MCF 10A (cell line): ENCODE measurements at regions not wholly inside any gene's neighbourhood (a gene's known extent, or its start where the extent isn't known, plus 50 kb on each side); places are given as distances from the start of the nearest gene placed in this dataset.

ENCODE experiments used
- BruUV-seq: library from RNA; stranded (reverse); fragments of 400-500 nt; replicated peaks from 2 replicates; lab custom pipeline; 2021; lab: Mats Ljungman, UMichigan
- CTCF ChIA-PET: fragments of 300-600 bp; sonication (Branson Sonifier 250); formaldehyde crosslinking; extraction: SDS; loops from one replicate; lab custom pipeline; 2021; ENCODE audit warnings: antibody characterized with exemption, inconsistent platforms; lab: Yijun Ruan, JAX
- POLR2A ChIA-PET: fragments of 300-600, 350-650 bp; sonication (Branson Sonifier 250); formaldehyde crosslinking; extraction: SDS; loops from one replicate; lab custom pipeline; 2020; ENCODE audit warnings: antibody characterized with exemption, inconsistent platforms; lab: Yijun Ruan, JAX
- DNase-seq: peaks from one replicate; pipeline ENCODE4 v3.0.0-alpha.2; 2018; ENCODE audit not compliant: unreplicated experiment
- H3K27ac Mint-ChIP-seq: one replicate; pipeline ENCODE4 v1.8.0; 2022; ENCODE audit warnings: mild to moderate bottlenecking, low read depth, mixed read lengths; ENCODE audit not compliant: unreplicated experiment
- H3K27me3 Mint-ChIP-seq: one replicate; pipeline ENCODE4 v1.8.0; 2022; ENCODE audit warnings: mixed read lengths; ENCODE audit not compliant: insufficient read depth, unreplicated experiment
- H3K36me3 Mint-ChIP-seq: one replicate; pipeline ENCODE4 v1.8.0; 2022; ENCODE audit warnings: mild to moderate bottlenecking, moderate library complexity, mixed read lengths; ENCODE audit not compliant: insufficient read depth, unreplicated experiment
- H3K4me1 Mint-ChIP-seq: one replicate; pipeline ENCODE4 v1.8.0; 2022; ENCODE audit warnings: mixed read lengths; ENCODE audit not compliant: insufficient read depth, unreplicated experiment
- H3K4me3 Mint-ChIP-seq: one replicate; pipeline ENCODE4 v1.8.0; 2022; ENCODE audit warnings: mild to moderate bottlenecking, moderate library complexity, mixed read lengths; ENCODE audit not compliant: unreplicated experiment
- H3K9me3 Mint-ChIP-seq: one replicate; pipeline ENCODE4 v1.8.0; 2022; ENCODE audit warnings: mixed read lengths; ENCODE audit not compliant: unreplicated experiment
- intact Hi-C: fragments of 100-400 bp; cut with micrococcal nuclease; formaldehyde crosslinking; loops from 2 replicates; pipeline ENCODE4 v1.14.1; 2022
- TF ChIP-seq, protein P1 (sequence below): fragments of 200-600 bp; IDR thresholded peaks from one replicate; pipeline ENCODE4 v1.8.0; 2022; ENCODE audit warnings: antibody characterized with exemption, mild to moderate bottlenecking; ENCODE audit not compliant: unreplicated experiment

DNA sequence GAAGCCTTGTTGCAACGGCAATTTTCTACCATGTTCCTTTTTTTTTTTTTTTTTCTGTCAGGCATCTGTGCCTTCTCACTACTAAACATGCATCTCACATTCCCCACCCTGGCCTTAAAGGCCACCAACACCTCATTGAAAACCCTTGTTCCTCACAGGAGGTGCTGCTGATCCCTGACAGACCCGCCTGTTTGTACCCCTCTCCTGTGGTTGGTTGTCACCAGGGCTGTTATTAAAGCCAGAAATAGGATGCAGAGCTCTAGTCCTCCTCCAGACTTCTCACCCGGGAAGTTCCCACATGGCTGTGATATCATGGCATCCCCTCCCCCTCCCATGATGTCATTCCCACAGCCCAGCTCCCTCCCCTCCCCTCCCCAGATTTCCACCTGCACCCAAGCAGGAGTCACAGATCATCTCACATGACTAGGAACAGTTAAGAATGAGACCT lies 302.8 kb upstream of the NCAM1 start:
- CTCF ChIA-PET, result no interaction called here
- H3K4me3 Mint-ChIP-seq, result no peak overlapping the region

DNA sequence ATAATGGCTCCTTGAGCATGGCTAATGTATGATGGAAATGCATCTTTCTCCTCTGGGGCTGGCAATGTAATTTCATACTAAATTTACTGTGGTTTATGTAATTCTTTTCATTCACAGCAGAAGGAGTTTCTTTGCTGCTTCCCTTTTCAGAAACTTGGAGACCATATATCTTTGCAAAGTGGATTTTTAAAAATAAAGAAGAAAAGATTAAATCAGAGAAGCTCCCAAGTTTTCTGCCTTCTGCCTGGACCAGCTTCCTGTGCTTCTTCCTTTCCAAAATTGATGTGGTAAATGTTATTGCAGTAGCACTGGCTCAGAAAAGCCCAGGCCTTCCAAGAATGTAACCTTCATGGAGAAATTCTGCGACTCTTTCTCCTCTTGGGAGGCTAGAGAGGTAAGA lies 300.1 kb upstream of the NCAM1 start:
- CTCF ChIA-PET, result no interaction called here
- no peak overlapping the region for H3K4me3 Mint-ChIP-seq
- TF ChIP-seq, protein P1, sequence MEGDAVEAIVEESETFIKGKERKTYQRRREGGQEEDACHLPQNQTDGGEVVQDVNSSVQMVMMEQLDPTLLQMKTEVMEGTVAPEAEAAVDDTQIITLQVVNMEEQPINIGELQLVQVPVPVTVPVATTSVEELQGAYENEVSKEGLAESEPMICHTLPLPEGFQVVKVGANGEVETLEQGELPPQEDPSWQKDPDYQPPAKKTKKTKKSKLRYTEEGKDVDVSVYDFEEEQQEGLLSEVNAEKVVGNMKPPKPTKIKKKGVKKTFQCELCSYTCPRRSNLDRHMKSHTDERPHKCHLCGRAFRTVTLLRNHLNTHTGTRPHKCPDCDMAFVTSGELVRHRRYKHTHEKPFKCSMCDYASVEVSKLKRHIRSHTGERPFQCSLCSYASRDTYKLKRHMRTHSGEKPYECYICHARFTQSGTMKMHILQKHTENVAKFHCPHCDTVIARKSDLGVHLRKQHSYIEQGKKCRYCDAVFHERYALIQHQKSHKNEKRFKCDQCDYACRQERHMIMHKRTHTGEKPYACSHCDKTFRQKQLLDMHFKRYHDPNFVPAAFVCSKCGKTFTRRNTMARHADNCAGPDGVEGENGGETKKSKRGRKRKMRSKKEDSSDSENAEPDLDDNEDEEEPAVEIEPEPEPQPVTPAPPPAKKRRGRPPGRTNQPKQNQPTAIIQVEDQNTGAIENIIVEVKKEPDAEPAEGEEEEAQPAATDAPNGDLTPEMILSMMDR, result no peak

More for the DNA sequence above, 302.8 kb upstream of the NCAM1 start:
- POLR2A ChIA-PET, result no interaction called here
- Mint-ChIP-seq H3K27me3 (no peaks in the 10 kb centered on the region), H3K27ac (no peak overlapping the region), H3K9me3 (no peaks in the 10 kb centered on the region), H3K36me3 (no peaks in the 10 kb centered on the region), H3K4me1 (peaks cover 29% of the 10 kb centered on the region)
- DNase-seq, result no peak
- BruUV-seq, result no TSS peak
- TF ChIP-seq, protein P1, result no peak
- intact Hi-C loops, result no loop called here

DNA sequence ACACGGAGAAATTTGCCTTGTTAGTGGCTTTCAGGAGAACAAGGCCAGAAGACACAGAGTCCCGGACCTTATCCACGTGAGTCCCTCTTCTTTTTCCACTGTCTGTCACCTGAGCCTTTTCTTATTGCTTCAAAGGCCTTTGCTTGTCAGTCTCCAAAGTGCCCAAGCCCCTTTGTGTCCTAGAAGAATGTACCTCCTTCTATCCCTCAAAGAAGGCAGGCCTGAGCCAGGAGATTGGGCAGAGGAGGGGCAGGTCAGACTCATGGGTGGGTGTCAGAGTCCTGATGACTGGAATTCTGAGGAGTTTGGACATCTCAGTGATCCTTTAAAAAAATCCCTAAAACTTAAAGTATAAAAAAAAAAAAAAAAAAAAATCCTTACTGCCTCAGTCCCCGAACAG lies 299.6 kb upstream of the NCAM1 start:
- no peak overlapping the region for H3K27ac Mint-ChIP-seq
- H3K36me3 Mint-ChIP-seq, result no peaks in the 10 kb centered on the region
- H3K9me3 Mint-ChIP-seq, result no peaks in the 10 kb centered on the region
- CTCF ChIA-PET, result no interaction called here
- no peaks in the 10 kb centered on the region for H3K27me3 Mint-ChIP-seq
- no peak for DNase-seq
- no peak overlapping the region for H3K4me3 Mint-ChIP-seq
- POLR2A ChIA-PET, result no interaction called here
- intact Hi-C loops, result no loop called here
- H3K4me1 Mint-ChIP-seq, result peaks cover 21% of the 10 kb centered on the region
- TF ChIP-seq, protein P1, result no peak
- BruUV-seq, result no TSS peak

More for the DNA sequence above, 300.1 kb upstream of the NCAM1 start:
- Mint-ChIP-seq H3K27me3 (no peaks in the 10 kb centered on the region), H3K9me3 (no peaks in the 10 kb centered on the region), H3K27ac (no peak overlapping the region), H3K4me1 (peaks cover 25% of the 10 kb centered on the region), H3K36me3 (no peaks in the 10 kb centered on the region)
- BruUV-seq, result no TSS peak
- no peak for DNase-seq
- intact Hi-C loops, result no loop called here
- POLR2A ChIA-PET, result no interaction called here

DNA sequence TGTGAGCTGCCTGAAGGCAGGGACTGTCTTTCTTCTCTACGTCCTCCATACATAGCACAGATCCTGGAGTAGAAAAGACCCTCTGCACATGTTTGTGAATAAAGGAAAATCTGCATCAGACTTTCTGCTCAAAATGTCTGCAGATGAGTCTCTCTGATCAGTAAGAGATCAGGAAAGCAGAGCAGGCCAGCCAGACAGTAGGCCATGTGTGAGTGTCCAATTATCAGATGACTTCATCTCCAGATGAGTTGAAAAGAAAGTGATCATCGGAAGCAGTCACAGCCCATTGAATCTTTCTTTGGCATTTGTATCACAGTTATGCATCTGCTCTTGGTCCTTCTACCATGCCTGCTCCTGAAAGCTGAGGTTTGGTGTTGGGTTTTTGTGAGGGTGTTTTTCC lies 298.7 kb upstream of the NCAM1 start:
- peaks cover 11% of the 10 kb centered on the region for H3K4me1 Mint-ChIP-seq
- TF ChIP-seq, protein P1, result no peak
- ChIA-PET POLR2A (no interaction called here), CTCF (no interaction called here)
- H3K27ac Mint-ChIP-seq, result no peak overlapping the region
- intact Hi-C loops, result no loop called here
- H3K27me3 Mint-ChIP-seq, result no peaks in the 10 kb centered on the region
- DNase-seq, result no peak
- H3K9me3 Mint-ChIP-seq, result no peaks in the 10 kb centered on the region
- no TSS peak for BruUV-seq
- no peak overlapping the region for H3K4me3 Mint-ChIP-seq
- no peaks in the 10 kb centered on the region for H3K36me3 Mint-ChIP-seq
